ENCODE measurements at regions not wholly inside any gene's neighbourhood (a gene's known extent, or its start where the extent isn't known, plus 50 kb on each side); places are given as distances from the start of the nearest gene placed in this dataset.

DNA sequence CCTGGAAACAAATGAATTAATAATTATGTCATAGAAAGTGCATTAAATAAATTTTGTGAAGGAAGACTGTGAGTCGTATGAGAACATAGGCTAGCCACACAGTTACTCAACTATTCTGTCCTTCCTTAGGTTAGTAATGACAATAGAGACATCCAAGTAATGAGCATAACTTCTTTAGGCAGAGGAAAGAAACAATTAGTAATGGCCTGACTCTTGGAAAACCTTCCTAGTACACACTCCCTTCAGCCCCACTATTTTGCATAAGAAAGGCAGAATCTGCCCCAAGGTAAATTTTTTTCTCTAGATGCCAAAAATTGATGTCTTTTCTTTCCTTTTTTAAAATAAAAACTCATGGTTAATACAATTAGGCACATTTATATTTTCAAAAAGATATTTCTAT, 1619.0 kb upstream of the WWC1 start (continued):
- TF ChIP-seq POLR2G (IDR thresholded peaks at IDR 0.05; ENCODE audit: low read depth, low read length), result no peak
- no peak for TF ChIP-seq ZZZ3 (CRISPR knock-in tag; IDR thresholded peaks at IDR 0.05; ENCODE audit: borderline replicate concordance)
- TF ChIP-seq HDAC2 (CRISPR knock-in tag; IDR thresholded peaks at IDR 0.05), result no peak
- TF ChIP-seq RBAK (CRISPR knock-in tag; IDR thresholded peaks at IDR 0.05), result no peak
- TF ChIP-seq, protein P1, sequence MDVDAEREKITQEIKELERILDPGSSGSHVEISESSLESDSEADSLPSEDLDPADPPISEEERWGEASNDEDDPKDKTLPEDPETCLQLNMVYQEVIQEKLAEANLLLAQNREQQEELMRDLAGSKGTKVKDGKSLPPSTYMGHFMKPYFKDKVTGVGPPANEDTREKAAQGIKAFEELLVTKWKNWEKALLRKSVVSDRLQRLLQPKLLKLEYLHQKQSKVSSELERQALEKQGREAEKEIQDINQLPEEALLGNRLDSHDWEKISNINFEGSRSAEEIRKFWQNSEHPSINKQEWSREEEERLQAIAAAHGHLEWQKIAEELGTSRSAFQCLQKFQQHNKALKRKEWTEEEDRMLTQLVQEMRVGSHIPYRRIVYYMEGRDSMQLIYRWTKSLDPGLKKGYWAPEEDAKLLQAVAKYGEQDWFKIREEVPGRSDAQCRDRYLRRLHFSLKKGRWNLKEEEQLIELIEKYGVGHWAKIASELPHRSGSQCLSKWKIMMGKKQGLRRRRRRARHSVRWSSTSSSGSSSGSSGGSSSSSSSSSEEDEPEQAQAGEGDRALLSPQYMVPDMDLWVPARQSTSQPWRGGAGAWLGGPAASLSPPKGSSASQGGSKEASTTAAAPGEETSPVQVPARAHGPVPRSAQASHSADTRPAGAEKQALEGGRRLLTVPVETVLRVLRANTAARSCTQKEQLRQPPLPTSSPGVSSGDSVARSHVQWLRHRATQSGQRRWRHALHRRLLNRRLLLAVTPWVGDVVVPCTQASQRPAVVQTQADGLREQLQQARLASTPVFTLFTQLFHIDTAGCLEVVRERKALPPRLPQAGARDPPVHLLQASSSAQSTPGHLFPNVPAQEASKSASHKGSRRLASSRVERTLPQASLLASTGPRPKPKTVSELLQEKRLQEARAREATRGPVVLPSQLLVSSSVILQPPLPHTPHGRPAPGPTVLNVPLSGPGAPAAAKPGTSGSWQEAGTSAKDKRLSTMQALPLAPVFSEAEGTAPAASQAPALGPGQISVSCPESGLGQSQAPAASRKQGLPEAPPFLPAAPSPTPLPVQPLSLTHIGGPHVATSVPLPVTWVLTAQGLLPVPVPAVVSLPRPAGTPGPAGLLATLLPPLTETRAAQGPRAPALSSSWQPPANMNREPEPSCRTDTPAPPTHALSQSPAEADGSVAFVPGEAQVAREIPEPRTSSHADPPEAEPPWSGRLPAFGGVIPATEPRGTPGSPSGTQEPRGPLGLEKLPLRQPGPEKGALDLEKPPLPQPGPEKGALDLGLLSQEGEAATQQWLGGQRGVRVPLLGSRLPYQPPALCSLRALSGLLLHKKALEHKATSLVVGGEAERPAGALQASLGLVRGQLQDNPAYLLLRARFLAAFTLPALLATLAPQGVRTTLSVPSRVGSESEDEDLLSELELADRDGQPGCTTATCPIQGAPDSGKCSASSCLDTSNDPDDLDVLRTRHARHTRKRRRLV (CRISPR knock-in tag; IDR thresholded peaks at IDR 0.05), result no peak
- no peak for TF ChIP-seq ZKSCAN5 (CRISPR knock-in tag; IDR thresholded peaks at IDR 0.05)

DNA sequence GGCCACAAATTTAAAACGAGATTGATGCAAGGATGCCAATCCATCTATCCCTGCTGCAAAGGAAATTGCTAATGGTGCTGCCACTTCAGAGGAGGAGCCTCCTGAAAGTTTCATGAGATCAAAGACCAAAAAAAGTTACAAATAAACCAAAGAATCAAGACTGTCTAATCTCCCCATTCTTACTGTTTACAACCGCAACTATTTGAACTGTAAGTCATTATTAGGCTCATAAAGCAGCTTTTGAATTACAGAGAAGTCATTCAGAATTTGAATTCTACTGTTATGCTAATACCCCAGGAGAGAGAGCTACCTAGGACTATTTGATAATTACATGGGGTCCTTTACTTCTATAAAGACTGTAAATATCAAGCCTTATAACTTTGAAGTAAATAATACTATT, 1613.6 kb upstream of the WWC1 start:
- no peak for FAIRE-seq
- intact Hi-C loops (cut with micrococcal nuclease; ENCODE audit: unreplicated experiment), result no loop called here
- Histone ChIP-seq H3K27me3 (ENCODE audit: control insufficient read depth in 1 of 2, insufficient read depth in 2 of 2, low read length in 2 of 2) (no peaks in the 10 kb centered on the region; a peak in 1 of 5 replicates), H3K4me3 (replicated peaks in 1 of 3; ENCODE audit: insufficient read depth in 1 of 3, low read depth in 2 of 3, low read length in 3 of 3) (no peak overlapping the region), H4K20me1 (ENCODE audit: insufficient read depth, low read length) (no peaks in the 10 kb centered on the region), H2AFZ (ENCODE audit: low read length) (no peak overlapping the region), H3K4me2 (ENCODE audit: low read depth, low read length) (no peak overlapping the region), H3K79me2 (ENCODE audit: insufficient read depth, low read length) (no peaks in the 10 kb centered on the region), H3K27ac (ENCODE audit: extremely low read length, insufficient read depth, low read length) (no peak overlapping the region), H3K4me1 (ENCODE audit: insufficient read depth, low read length) (no peaks in the 10 kb centered on the region), H3K9me3 (ENCODE audit: low read length) (peaks cover 86% of the 10 kb centered on the region), H3K9ac (ENCODE audit: insufficient read depth, low read depth, low read length) (no peak overlapping the region), H3K36me3 (replicated peaks in 1 of 2; ENCODE audit: control insufficient read depth in 1 of 2, insufficient read depth in 2 of 2, low read length in 2 of 2) (no peaks in the 10 kb centered on the region)
- no peak for DNase-seq (ENCODE audit: low spot score)
- in situ Hi-C loops (cut with HindIII; ENCODE audit: extremely low pct_ligation_motif_present, low pct_unique_long_range_greater_than_20kb), result no loop called here
- BruUV-seq (replicated peaks), result no TSS peak
- no peak for ATAC-seq
- POLR2A ChIA-PET, result no interaction called here
- WGBS (ENCODE audit: low lambda C conversion rate), result 0% methylated on average over 2 of the region's 2 CpGs
- CTCF ChIA-PET (ENCODE audit: low intra/inter-chr PET ratio, low total read pairs), result no interaction called here
- TF ChIP-seq HOXA7 (CRISPR knock-in tag; IDR thresholded peaks at IDR 0.05) (no peak), ISX (CRISPR knock-in tag; conservative IDR thresholded peaks at IDR 0.05) (no peak), NKX3-1 (CRISPR knock-in tag; IDR thresholded peaks at IDR 0.05) (no peak), ZNF343 (CRISPR knock-in tag; IDR thresholded peaks at IDR 0.05) (no peak), ZNF253 (CRISPR knock-in tag; IDR thresholded peaks at IDR 0.05; ENCODE audit: borderline replicate concordance) (no peak), ZSCAN9 (CRISPR knock-in tag; IDR thresholded peaks at IDR 0.05; ENCODE audit: borderline replicate concordance) (no peak), CREM (IDR thresholded peaks at IDR 0.05) (no peak), CREM (CRISPR knock-in tag; IDR thresholded peaks at IDR 0.05) (no peak), ESRRA (CRISPR knock-in tag; IDR thresholded peaks at IDR 0.05; ENCODE audit: low read depth) (no peak), MEIS1 (CRISPR knock-in tag; IDR thresholded peaks at IDR 0.05; ENCODE audit: borderline replicate concordance) (no peak), ZNF430 (CRISPR knock-in tag; IDR thresholded peaks at IDR 0.05) (no peak), ARHGAP35 (CRISPR knock-in tag; IDR thresholded peaks at IDR 0.05; ENCODE audit: borderline replicate concordance) (no peak), PHB2 (IDR thresholded peaks at IDR 0.05; ENCODE audit: partially characterized antibody) (no peak)
- TF ChIP-seq, protein P2, sequence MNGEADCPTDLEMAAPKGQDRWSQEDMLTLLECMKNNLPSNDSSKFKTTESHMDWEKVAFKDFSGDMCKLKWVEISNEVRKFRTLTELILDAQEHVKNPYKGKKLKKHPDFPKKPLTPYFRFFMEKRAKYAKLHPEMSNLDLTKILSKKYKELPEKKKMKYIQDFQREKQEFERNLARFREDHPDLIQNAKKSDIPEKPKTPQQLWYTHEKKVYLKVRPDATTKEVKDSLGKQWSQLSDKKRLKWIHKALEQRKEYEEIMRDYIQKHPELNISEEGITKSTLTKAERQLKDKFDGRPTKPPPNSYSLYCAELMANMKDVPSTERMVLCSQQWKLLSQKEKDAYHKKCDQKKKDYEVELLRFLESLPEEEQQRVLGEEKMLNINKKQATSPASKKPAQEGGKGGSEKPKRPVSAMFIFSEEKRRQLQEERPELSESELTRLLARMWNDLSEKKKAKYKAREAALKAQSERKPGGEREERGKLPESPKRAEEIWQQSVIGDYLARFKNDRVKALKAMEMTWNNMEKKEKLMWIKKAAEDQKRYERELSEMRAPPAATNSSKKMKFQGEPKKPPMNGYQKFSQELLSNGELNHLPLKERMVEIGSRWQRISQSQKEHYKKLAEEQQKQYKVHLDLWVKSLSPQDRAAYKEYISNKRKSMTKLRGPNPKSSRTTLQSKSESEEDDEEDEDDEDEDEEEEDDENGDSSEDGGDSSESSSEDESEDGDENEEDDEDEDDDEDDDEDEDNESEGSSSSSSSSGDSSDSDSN (CRISPR knock-in tag; IDR thresholded peaks at IDR 0.05), result no peak
